Sigmoid colon (tissue), 4 donors: ENCODE measurements at regions not wholly inside any gene's neighbourhood (a gene's known extent, or its start where the extent isn't known, plus 50 kb on each side); places are given as distances from the start of the nearest gene placed in this dataset.

Source experiments
- CTCF ChIP-seq, 4 experiments: fragments of 450-650 bp in 3 of 4; fragments of 200-600 bp in 1 of 4; IDR thresholded peaks; one replicate each; pipeline ENCODE4 v1.5.1; 2016 to 2019; ENCODE audit warnings: antibody characterized with exemption in 4 of 4, mild to moderate bottlenecking in 3 of 4, moderate library complexity in 2 of 4
- EP300 ChIP-seq, 4 donors: sonication (generic); formaldehyde crosslinking; IDR thresholded peaks; one replicate each; pipeline ENCODE4 v1.6.1; 2017; ENCODE audit warnings: antibody characterized with exemption in 4 of 4
- POLR2AphosphoS5 ChIP-seq, 4 donors: sonication (generic); formaldehyde crosslinking; IDR thresholded peaks; one replicate each; pipeline ENCODE4 v1.6.1; 2017; ENCODE audit warnings: antibody characterized with exemption in 4 of 4

GRCh38 chr3:4904811-4905695 lies 74.2 kb upstream of the BHLHE40 start:
- TF ChIP-seq CTCF (IDR thresholded peaks at IDR 0.05), result no peak
- no peak for TF ChIP-seq POLR2AphosphoS5 (IDR thresholded peaks at IDR 0.05)
- TF ChIP-seq EP300 (IDR thresholded peaks at IDR 0.05), result no peak
